ENCODE measurements at regions not wholly inside any gene's neighbourhood (a gene's known extent, or its start where the extent isn't known, plus 50 kb on each side); places are given as distances from the start of the nearest gene placed in this dataset.

DNA sequence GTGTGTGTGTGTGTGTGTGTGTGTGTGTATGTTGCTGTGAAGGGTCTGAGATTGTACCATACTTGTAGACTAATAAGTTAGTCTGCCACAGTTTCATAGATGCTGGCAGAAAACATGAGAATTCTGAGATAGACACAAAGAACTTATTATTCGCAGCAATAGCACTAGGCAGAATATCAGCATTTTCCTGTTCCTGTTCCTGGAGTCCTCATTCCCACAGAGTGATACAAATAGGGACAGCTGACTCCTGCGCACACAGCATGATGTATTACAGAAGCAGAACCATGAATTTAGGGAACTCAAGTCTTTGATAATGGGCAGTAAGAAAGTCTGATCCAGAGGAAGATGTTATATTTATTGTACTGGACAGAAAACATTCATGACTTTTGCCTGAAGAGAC, 1466.3 kb downstream of the DPP10 start:
- no peak for TF ChIP-seq CTCF (tag by site-specific recombination; IDR thresholded peaks at IDR 0.05)
- TF ChIP-seq ZBTB11 (tag by site-specific recombination; conservative IDR thresholded peaks at IDR 0.05; ENCODE audit: low read depth), result no peak
- no peak for TF ChIP-seq ZBTB26 (tag by site-specific recombination; optimal IDR thresholded peaks at IDR 0.05)
- TF ChIP-seq ZNF174 (tag by site-specific recombination; IDR thresholded peaks at IDR 0.05), result no peak
- no peak for TF ChIP-seq REST (tag by site-specific recombination; IDR thresholded peaks at IDR 0.05)
- TF ChIP-seq ZNF777 (tag by site-specific recombination; IDR thresholded peaks at IDR 0.05; ENCODE audit: borderline replicate concordance), result no peak
- TF ChIP-seq, protein P1, sequence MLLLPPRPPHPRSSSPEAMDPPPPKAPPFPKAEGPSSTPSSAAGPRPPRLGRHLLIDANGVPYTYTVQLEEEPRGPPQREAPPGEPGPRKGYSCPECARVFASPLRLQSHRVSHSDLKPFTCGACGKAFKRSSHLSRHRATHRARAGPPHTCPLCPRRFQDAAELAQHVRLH (tag by site-specific recombination; IDR thresholded peaks at IDR 0.05), result no peak
- TF ChIP-seq BCL11A (tag by site-specific recombination; IDR thresholded peaks at IDR 0.05; ENCODE audit: low read depth), result no peak

Data from HEK293 (cell line).